ENCODE measurements at regions not wholly inside any gene's neighbourhood (a gene's known extent, or its start where the extent isn't known, plus 50 kb on each side); places are given as distances from the start of the nearest gene placed in this dataset.

GRCh38 chr18:45560870-45561269 is 54.4 kb upstream of the SLC14A2 start:
- CTCF ChIA-PET, result interaction anchor here (0.7 kb wide), 1 partner anchor 21 kb away, joined by 3 read pairs; no protein-coding TSS in a partner anchor
- Mint-ChIP-seq H3K36me3 (ENCODE audit: low read depth) (no peaks in the 10 kb centered on the region), H3K27ac (no peak overlapping the region), H3K27me3 (ENCODE audit: low read depth) (peaks cover 3% of the 10 kb centered on the region), H3K9me3 (no peaks in the 10 kb centered on the region), H3K4me3 (no peak overlapping the region), H3K4me1 (ENCODE audit: low read depth) (no peaks in the 10 kb centered on the region)
- intact Hi-C loops (cut with micrococcal nuclease), result no loop called here
- DNase-seq, result no peak

DNA sequence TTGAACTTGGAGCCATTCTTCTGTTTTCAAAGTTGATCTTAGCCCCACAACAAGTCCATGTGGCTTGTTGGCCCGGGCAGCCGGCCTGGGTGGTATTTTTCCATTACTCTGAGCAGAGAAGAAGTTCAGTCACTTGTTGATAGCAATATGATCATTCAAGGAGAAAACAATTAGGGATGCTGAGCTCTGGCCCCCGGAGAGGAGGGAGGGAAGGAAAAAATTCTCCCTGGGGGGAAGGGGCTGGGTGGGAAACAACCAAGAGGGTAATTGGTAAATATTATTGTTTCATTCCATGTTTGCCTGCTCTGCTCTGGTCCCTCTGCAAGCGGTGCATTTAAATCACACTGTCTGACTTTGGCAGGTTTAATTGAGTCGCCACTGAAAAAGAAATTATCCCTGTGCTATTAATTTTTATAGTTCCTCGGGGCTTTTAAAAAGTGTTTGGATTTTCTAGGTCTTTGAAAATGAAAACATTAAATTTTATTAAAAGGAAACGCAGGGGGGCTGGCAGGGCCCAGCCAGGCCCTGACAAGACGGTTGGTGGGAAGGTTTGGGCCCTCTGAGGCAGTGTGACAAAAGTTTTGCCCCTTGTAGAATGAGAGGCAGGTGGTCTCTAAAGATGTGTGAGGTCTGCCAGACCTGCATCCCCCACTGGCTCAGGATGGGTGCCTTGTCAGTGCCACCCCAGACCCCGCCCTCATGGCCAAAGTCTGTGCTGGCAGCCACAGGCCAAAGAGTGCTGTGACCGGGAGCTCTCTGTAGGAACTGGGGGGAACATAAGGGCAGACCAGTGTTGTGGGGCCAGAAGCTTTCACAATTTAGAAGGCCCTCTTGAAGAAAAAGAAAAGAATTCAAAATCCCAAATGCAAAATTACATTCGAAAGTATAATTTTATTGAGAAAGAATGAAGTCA is 52.5 kb upstream of the SLC14A2 start:
- Mint-ChIP-seq H3K4me1 (ENCODE audit: low read depth) (no peaks in the 10 kb centered on the region), H3K4me3 (no peak overlapping the region), H3K27me3 (ENCODE audit: low read depth) (peaks cover 3% of the 10 kb centered on the region), H3K36me3 (ENCODE audit: low read depth) (no peaks in the 10 kb centered on the region), H3K9me3 (no peaks in the 10 kb centered on the region), H3K27ac (no peak overlapping the region)
- CTCF ChIA-PET, result no interaction called here
- intact Hi-C loops (cut with micrococcal nuclease), result no loop called here
- DNase-seq, result no peak

DNA sequence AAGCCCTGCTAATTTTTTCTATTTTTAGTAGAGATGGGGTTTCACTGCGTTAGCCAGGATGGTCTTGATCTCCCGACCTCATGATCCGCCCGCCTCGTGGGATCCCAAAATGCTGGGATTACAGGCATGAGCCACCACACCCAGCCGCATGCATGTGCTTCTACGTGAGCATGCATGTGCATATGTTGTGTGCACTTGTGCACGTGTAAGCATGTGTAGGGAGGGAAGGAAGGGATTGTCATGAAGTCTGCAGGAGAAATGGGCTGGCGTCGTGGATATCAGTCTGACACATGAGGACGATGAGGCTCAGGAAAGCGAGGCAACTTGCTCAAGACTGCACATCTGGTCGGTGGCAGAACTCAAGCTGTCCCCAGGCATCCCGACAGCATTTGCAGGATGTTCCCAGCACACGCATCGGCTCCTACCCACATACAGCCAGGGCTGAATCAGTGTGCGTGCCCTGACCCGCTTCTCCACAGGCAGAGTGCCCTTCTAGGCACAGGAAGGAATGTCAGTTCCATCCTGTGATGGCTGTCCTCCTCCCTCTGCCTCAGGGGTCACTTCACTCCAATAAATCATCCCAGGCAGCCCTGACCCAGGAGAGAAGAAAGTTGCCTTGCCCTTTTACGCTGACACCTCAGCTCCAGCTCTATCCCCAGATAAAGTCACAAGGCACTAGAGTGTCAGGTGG is 49.9 kb upstream of the SLC14A2 start:
- no peak overlapping the region for H3K4me3 Mint-ChIP-seq
- H3K36me3 Mint-ChIP-seq (ENCODE audit: low read depth), result no peaks in the 10 kb centered on the region
- peaks cover 6% of the 10 kb centered on the region for H3K27me3 Mint-ChIP-seq (ENCODE audit: low read depth)
- H3K9me3 Mint-ChIP-seq, result no peaks in the 10 kb centered on the region
- H3K4me1 Mint-ChIP-seq (ENCODE audit: low read depth), result no peaks in the 10 kb centered on the region
- H3K27ac Mint-ChIP-seq, result no peak overlapping the region
- CTCF ChIA-PET, result no interaction called here
- intact Hi-C loops (cut with micrococcal nuclease), result no loop called here
- DNase-seq, result no peak
